Endothelial cell of umbilical vein (primary cell): ENCODE measurements at regions not wholly inside any gene's neighbourhood (a gene's known extent, or its start where the extent isn't known, plus 50 kb on each side); places are given as distances from the start of the nearest gene placed in this dataset.

Experiments
- BruUV-seq: library from RNA; stranded (reverse); fragments of 400-500 nt; replicated peaks from 2 replicates; lab custom pipeline; 2021; lab: Mats Ljungman, UMichigan
- CTCF ChIA-PET: fragments of 300-600, 350-600 bp; sonication (Branson Sonifier 250); formaldehyde crosslinking; loops from one replicate; lab custom pipeline; 2021; ENCODE audit warnings: antibody characterized with exemption, inconsistent platforms; lab: Charles Lee
- POLR2A ChIA-PET: fragments of 300-600, 350-600 bp; sonication (Branson Sonifier 250); formaldehyde crosslinking; loops from one replicate; lab custom pipeline; 2021; ENCODE audit warnings: antibody characterized with exemption, inconsistent platforms; lab: Charles Lee
- DNase-seq: peaks from one replicate; pipeline ENCODE4 v3.0.0-alpha.2; 2011; ENCODE audit warnings: low read depth, low spot score
- FAIRE-seq: peaks from 2 replicates; lab custom pipeline; 2011; peaks lifted over from hg19 to GRCh38; lab: Jason Lieb, UNC
- H2AFZ ChIP-seq: 2 replicates; pipeline ENCODE4 v1.6.0; 2012; ENCODE audit warnings: low read depth, low read length, control low read depth, inconsistent platforms
- H3K27ac ChIP-seq: 2 replicates; pipeline ENCODE4 v1.5.1; 2011; ENCODE audit warnings: low read depth, mild to moderate bottlenecking, control low read depth, low read length, moderate library complexity; ENCODE audit not compliant: insufficient read depth
- H3K27me3 ChIP-seq, 2 experiments: 2 replicates each; pipeline versions ENCODE4 v1.6.0 to v1.6.1; 2011; ENCODE audit warnings: low read length in 2 of 2, mixed read lengths in 1 of 2; ENCODE audit not compliant: control insufficient read depth in 2 of 2, insufficient read depth in 2 of 2
- H3K36me3 ChIP-seq, 2 experiments: 2 replicates in 1 of 2; 3 replicates in 1 of 2; pipeline ENCODE4 v1.5.1; 2011; ENCODE audit warnings: low read length in 2 of 2, mild to moderate bottlenecking in 1 of 2, moderate library complexity in 1 of 2; ENCODE audit not compliant: control insufficient read depth in 2 of 2, insufficient read depth in 2 of 2; ENCODE audit errors: extremely low read depth in 1 of 2
- H3K4me1 ChIP-seq: 3 replicates; pipeline ENCODE4 v1.5.1; 2011; ENCODE audit warnings: mild to moderate bottlenecking, low read length; ENCODE audit not compliant: control insufficient read depth, insufficient read depth; ENCODE audit errors: extremely low read depth
- H3K4me2 ChIP-seq: 2 replicates; pipeline ENCODE4 v1.6.1; 2011; ENCODE audit warnings: low read length, control low read depth, mixed read lengths; ENCODE audit not compliant: insufficient read depth
- H3K4me3 ChIP-seq, 3 experiments: fragments of 200-600 bp in 1 of 3; sonication (generic), shearing (Covaris generic) in 1 of 3; replicated peaks in 1 of 3; 2 replicates each; pipeline ENCODE4 v1.5.1; 2011 to 2016; ENCODE audit warnings: control low read depth in 3 of 3, low read length in 3 of 3, mild to moderate bottlenecking in 2 of 3, inconsistent platforms in 1 of 3, low read depth in 1 of 3, moderate library complexity in 1 of 3; ENCODE audit not compliant: insufficient read depth in 1 of 3
- H3K79me2 ChIP-seq: 2 replicates; pipeline ENCODE4 v1.6.0; 2012; ENCODE audit warnings: low read length, inconsistent platforms; ENCODE audit not compliant: control insufficient read depth, insufficient read depth
- H3K9ac ChIP-seq: replicated peaks from 2 replicates; pipeline ENCODE3; 2011; ENCODE audit warnings: low read length, control low read depth; ENCODE audit not compliant: insufficient read depth; ENCODE audit errors: extremely low read depth
- H3K9me1 ChIP-seq: replicated peaks from 3 replicates; pipeline ENCODE4 v1.6.0; 2011; ENCODE audit warnings: mild to moderate bottlenecking, low read length; ENCODE audit not compliant: control insufficient read depth, insufficient read depth; ENCODE audit errors: extremely low read depth
- H3K9me3 ChIP-seq: replicated peaks from 2 replicates; pipeline ENCODE4 v1.5.1; 2012; ENCODE audit warnings: low read length, inconsistent platforms; ENCODE audit not compliant: control insufficient read depth, insufficient read depth
- H4K20me1 ChIP-seq: replicated peaks from 2 replicates; pipeline ENCODE3; 2011; ENCODE audit warnings: mild to moderate bottlenecking, low read length; ENCODE audit not compliant: control insufficient read depth, insufficient read depth; ENCODE audit errors: extremely low read depth
- CTCF ChIP-seq, 2 donors: IDR thresholded peaks; 1 replicate in 1 of 2; 2 replicates in 1 of 2; pipeline ENCODE4 v1.5.1; 2011; ENCODE audit warnings: low read length in 2 of 2, mild to moderate bottlenecking in 2 of 2, moderate library complexity in 2 of 2, control low read depth in 1 of 2, inconsistent platforms in 1 of 2, low read depth in 1 of 2; ENCODE audit not compliant: insufficient read depth in 1 of 2; ENCODE audit errors: extremely low read depth in 1 of 2
- EZH2 ChIP-seq: IDR thresholded peaks from 2 replicates; pipeline ENCODE4 v1.6.1; 2012; ENCODE audit warnings: borderline replicate concordance, low read depth, mild to moderate bottlenecking, moderate library complexity, low read length, inconsistent platforms; ENCODE audit not compliant: severe bottlenecking
- FOS ChIP-seq: IDR thresholded peaks from 2 replicates; pipeline ENCODE4 v1.6.1; 2011; ENCODE audit warnings: mild to moderate bottlenecking, low read length, moderate library complexity, borderline replicate concordance; ENCODE audit not compliant: insufficient read depth
- GATA2 ChIP-seq: IDR thresholded peaks from 2 replicates; pipeline ENCODE4 v1.7.0; 2011; ENCODE audit warnings: low read depth, mild to moderate bottlenecking, moderate library complexity, mixed read lengths, low read length; ENCODE audit not compliant: insufficient read length, insufficient read depth
- JUN ChIP-seq: IDR thresholded peaks from 2 replicates; pipeline ENCODE4 v1.6.1; 2011; ENCODE audit warnings: borderline replicate concordance, low read depth; ENCODE audit not compliant: insufficient read length, insufficient read depth
- MYC ChIP-seq: IDR thresholded peaks from one replicate; pipeline ENCODE4 v1.6.1; 2011; ENCODE audit warnings: mild to moderate bottlenecking, low read depth, low read length
- POLR2A ChIP-seq: IDR thresholded peaks from 2 replicates; pipeline ENCODE4 v1.6.1; 2012; ENCODE audit warnings: low read depth, mild to moderate bottlenecking, control low read depth, low read length
- POLR2AphosphoS5 ChIP-seq: IDR thresholded peaks from 2 replicates; pipeline ENCODE4 v1.6.1; 2012; ENCODE audit warnings: low read depth, mild to moderate bottlenecking, control low read depth, low read length, moderate library complexity; ENCODE audit not compliant: insufficient read depth
- dilution Hi-C: fragments of 300-500 bp; cut with MboI; formaldehyde crosslinking; loops from one replicate; pipeline ENCODE4 v1.15.0; 2019; ENCODE audit warnings: low sequenced_read_pairs; ENCODE audit not compliant: extremely low pct_ligation_motif_present
- intact Hi-C: fragments of 100-400 bp; cut with micrococcal nuclease; formaldehyde crosslinking; loops from one replicate; pipeline ENCODE4 v1.10.0; 2022
- TF ChIP-seq, protein P1 (sequence below): IDR thresholded peaks from 2 replicates; pipeline ENCODE4 v1.6.1; 2011; ENCODE audit not compliant: insufficient read depth, insufficient read length

DNA sequence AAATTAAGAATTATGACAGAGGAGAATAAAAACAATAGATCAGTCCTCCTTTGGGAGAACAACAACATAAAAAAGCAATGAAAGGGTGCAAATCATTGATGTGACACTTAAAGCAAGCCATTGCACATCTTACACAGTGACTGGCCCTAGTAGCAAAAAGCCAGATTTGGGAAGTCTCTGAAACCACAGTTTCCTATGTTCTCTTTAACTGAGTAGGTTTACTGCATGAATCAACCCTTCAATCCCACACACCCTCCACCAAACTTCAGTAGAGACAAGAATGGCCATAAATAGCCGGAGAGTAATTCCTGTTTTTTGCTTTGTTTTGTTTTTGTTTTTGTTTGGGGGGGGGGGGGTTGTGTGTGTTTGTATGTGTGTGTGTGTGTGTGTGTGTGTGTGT lies 180.8 kb downstream of the VEGFC start:
- intact Hi-C loops = no loop called here
- dilution Hi-C loops = no loop called here
- ChIA-PET POLR2A (no interaction called here), CTCF (no interaction called here)
- Histone ChIP-seq H3K27me3 (peaks cover 10 to 23% of the 10 kb centered on the region in 2 experiments), H3K27ac (no peak overlapping the region), H3K4me3 (no peak overlapping the region), H3K4me1 (no peaks in the 10 kb centered on the region), H4K20me1 (no peaks in the 10 kb centered on the region), H3K79me2 (no peaks in the 10 kb centered on the region), H3K4me2 (no peak overlapping the region), H2AFZ (no peak overlapping the region), H3K9ac (no peak overlapping the region), H3K9me3 (no peaks in the 10 kb centered on the region), H3K9me1 (no peaks in the 10 kb centered on the region), H3K36me3 (no peaks in the 10 kb centered on the region)
- no TSS peak for BruUV-seq
- DNase-seq (no peak), FAIRE-seq (no peak)
- no peak for TF ChIP-seq POLR2AphosphoS5
- TF ChIP-seq FOS = no peak
- no peak for TF ChIP-seq CTCF (IDR thresholded peaks at IDR 0.05; ENCODE audit: extremely low read depth in 1 of 2, insufficient read depth in 1 of 2, low read depth in 1 of 2, low read length in 2 of 2)
- no peak for TF ChIP-seq MYC
- TF ChIP-seq POLR2A = no peak
- TF ChIP-seq, protein P1, sequence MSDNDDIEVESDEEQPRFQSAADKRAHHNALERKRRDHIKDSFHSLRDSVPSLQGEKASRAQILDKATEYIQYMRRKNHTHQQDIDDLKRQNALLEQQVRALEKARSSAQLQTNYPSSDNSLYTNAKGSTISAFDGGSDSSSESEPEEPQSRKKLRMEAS = no peak
- TF ChIP-seq JUN = no peak

DNA sequence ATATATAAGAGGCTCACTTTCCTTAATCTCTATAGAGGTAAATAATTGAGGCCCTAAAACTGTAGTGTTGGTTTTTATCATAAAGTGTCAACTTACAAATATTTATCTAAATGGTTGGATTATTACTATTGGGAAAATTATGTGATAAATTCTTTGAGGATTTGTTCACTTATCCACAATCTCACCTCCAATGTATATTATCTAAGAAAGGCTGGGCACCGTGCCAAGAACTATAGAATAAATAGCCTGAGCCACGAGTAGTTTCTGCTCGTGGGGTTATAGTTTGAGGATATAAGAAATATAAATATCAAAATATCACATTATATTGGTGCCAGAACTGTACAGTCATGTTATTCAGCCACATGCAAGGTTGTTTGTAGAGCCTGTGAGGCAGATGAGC lies 177.9 kb downstream of the VEGFC start:
- Histone ChIP-seq H3K9me1 (no peaks in the 10 kb centered on the region), H3K4me2 (no peak overlapping the region), H3K27me3 (peaks cover 7 to 18% of the 10 kb centered on the region in 2 experiments), H3K9ac (no peak overlapping the region), H2AFZ (no peak overlapping the region), H3K79me2 (no peaks in the 10 kb centered on the region), H4K20me1 (no peaks in the 10 kb centered on the region), H3K9me3 (no peaks in the 10 kb centered on the region), H3K4me1 (no peaks in the 10 kb centered on the region), H3K36me3 (no peaks in the 10 kb centered on the region), H3K27ac (no peak overlapping the region), H3K4me3 (no peak overlapping the region)
- FAIRE-seq (no peak), DNase-seq (no peak)
- TF ChIP-seq POLR2A = no peak
- TF ChIP-seq GATA2 = no peak
- TF ChIP-seq JUN = no peak
- no peak for TF ChIP-seq FOS
- TF ChIP-seq POLR2AphosphoS5 = no peak
- no peak for TF ChIP-seq CTCF (IDR thresholded peaks at IDR 0.05; ENCODE audit: extremely low read depth in 1 of 2, insufficient read depth in 1 of 2, low read depth in 1 of 2, low read length in 2 of 2)
- TF ChIP-seq MYC = no peak
- TF ChIP-seq, protein P1 = no peak
- TF ChIP-seq EZH2 = no peak
- ChIA-PET POLR2A (no interaction called here), CTCF (interaction anchor here (1.5 kb wide), 1 partner anchor 432 kb away, joined by 3 read pairs; no protein-coding TSS in a partner anchor)
- no TSS peak for BruUV-seq
- dilution Hi-C loops = no loop called here
- intact Hi-C loops = no loop called here
